K562 (cell line): ENCODE measurements at regions not wholly inside any gene's neighbourhood (a gene's known extent, or its start where the extent isn't known, plus 50 kb on each side); places are given as distances from the start of the nearest gene placed in this dataset.

Experiments
- GATA2 ChIP-seq: sonication (generic); formaldehyde crosslinking; IDR thresholded peaks from 2 replicates; pipeline ENCODE4 v1.4.0; 2020; ENCODE audit warnings: mild to moderate bottlenecking, missing genetic modification reagents
- RERE ChIP-seq: sonication (generic); formaldehyde crosslinking; IDR thresholded peaks from 2 replicates; pipeline ENCODE4 v1.8.0; 2023; ENCODE audit warnings: missing genetic modification reagents, mild to moderate bottlenecking, borderline replicate concordance
- TEAD4 ChIP-seq, 2 experiments: sonication (generic) in 1 of 2; formaldehyde crosslinking in 1 of 2; IDR thresholded peaks; 2 replicates each; pipeline versions ENCODE4 v1.6.1 to v1.8.0; 2012 to 2022; ENCODE audit warnings: borderline replicate concordance in 1 of 2, inconsistent platforms in 1 of 2, low read length in 1 of 2, mild to moderate bottlenecking in 1 of 2, missing genetic modification reagents in 1 of 2
- ZNF263 ChIP-seq: sonication (generic); formaldehyde crosslinking; IDR thresholded peaks from 2 replicates; pipeline ENCODE4 v1.8.0; 2022; ENCODE audit warnings: mild to moderate bottlenecking, missing genetic modification reagents, borderline replicate concordance
- ZNF277 ChIP-seq: fragments of 250-450 bp; sonication (Bioruptor Pico); IDR thresholded peaks from 2 replicates; pipeline ENCODE4 v1.8.0; 2022; ENCODE audit warnings: inconsistent platforms, mild to moderate bottlenecking, moderate library complexity, borderline replicate concordance

GRCh38 chr10:9759596-9759995 is 1258.1 kb upstream of the CELF2 start (continued):
- TF ChIP-seq RERE (CRISPR knock-in tag) (no peak), ZNF277 (CRISPR knock-in tag) (no peak), ZNF263 (CRISPR knock-in tag) (no peak), TEAD4 (IDR thresholded peaks at IDR 0.05; ENCODE audit: low read length) (no peak), TEAD4 (CRISPR knock-in tag; IDR thresholded peaks at IDR 0.05; ENCODE audit: borderline replicate concordance) (no peak), GATA2 (CRISPR knock-in tag) (no peak)
